HG03139 (cell line): ENCODE measurements at regions not wholly inside any gene's neighbourhood (a gene's known extent, or its start where the extent isn't known, plus 50 kb on each side); places are given as distances from the start of the nearest gene placed in this dataset.
"Not testable (repeated sequence)": the region's sequence is repeated elsewhere in the genome, so short reads cannot be mapped to it uniquely, and the experiment has no call there.

ENCODE experiments used
- ATAC-seq: cut with Tn5 transposase; IDR thresholded peaks from one replicate; pipeline ENCODE4 v1.9.1; 2021; ENCODE audit not compliant: unreplicated experiment

DNA sequence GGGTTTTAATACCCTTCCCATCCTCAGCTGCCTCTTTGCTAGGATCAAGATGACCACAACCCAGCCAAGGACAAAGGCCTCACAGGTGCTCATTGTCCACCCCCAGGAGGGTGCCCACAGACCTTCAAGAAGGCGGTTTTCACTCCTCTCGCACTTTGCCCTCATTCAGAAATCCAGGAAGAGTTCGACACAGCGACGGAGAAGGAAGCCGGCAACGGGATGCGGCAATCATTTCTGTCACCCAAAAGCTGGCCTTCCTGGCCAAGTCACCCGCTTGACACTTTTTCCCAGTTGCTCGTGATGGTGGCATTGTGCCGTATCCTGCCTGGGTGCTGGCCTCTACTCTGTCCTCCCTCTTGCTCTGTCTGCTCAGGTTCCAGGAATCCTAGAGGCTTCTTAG is 293.0 kb upstream of the ZNF337 start:
- ATAC-seq: not testable (repeated sequence)

GRCh38 chr20:25989196-25989595 is 292.5 kb upstream of the ZNF337 start:
- ATAC-seq: no peak

DNA sequence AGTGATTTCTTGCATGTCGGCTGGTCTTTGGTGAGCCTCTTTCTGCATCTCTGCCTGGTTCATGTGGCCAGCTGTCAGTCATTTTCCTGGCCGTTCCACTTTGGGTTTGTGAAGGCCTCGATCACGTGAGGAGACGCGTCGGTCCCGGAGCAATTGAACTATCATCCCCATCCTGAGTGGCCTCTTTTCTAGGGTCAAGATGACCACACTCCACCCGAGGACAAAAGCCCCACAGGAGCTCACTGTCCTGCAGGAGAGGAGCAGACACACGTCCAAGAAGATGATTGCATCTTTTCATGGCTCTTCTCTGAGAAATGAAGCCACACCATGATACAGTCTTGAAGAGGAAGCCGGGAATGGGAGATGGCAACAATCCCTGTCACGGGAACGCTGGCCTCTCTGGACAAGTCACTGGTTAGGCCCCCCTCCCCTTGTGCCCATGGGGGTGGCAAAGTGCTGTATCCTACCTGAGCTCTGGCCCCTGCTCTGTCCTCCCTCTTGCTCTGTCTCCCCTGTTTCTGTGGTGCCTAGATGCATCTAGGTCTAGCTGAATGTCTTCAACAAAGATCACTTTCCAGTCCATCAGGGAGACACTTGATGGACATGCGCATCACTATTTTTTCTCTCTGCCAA is 291.4 kb upstream of the ZNF337 start:
- not testable (repeated sequence) for ATAC-seq

DNA sequence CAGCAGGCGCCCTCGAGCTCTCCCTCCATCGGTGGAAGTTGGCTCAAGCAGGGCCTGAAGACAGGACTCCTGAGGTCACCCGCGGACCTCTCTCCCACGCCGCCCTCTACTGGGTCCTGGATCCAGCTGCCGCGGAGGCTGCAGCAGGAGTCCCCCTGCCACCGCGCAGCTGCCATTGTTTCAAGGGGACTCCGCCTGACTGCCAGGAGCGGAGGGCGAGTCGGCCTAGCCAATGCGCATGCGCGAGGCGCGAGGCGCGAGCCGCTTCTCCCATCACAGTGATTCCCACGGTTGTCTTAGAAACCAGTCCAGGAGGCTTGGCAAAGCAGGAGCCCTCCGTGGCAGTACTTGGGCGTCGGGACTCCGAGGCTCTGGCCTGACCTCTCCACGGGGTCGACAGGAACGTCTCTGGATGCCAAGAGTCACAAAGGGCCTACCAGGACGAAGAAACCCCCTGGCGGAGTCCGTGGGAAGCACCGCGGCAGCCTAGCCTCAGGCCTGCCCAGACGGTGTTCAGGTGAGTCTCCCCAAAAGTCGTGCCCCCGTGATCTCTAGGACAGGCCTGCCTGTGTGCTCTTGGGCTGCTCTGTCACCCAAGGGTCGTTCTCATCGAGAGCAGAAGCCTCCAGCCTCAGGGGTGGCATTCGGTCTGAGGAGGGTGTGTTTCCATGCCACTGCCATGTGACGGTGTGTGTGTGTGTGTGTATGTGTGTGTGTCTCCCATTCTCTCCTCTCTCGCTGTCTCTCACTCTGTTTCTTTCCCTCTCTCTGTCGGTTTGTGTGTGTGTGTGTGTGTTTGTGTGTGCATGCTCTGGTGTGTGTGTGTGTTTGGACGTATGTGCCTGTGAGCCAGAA is 290.6 kb upstream of the ZNF337 start:
- ATAC-seq: peak; percentile 80

- no peak for ATAC-seq
Observed at GRCh38 chr20:25985597-25985996, 288.9 kb upstream of the ZNF337 start.

DNA sequence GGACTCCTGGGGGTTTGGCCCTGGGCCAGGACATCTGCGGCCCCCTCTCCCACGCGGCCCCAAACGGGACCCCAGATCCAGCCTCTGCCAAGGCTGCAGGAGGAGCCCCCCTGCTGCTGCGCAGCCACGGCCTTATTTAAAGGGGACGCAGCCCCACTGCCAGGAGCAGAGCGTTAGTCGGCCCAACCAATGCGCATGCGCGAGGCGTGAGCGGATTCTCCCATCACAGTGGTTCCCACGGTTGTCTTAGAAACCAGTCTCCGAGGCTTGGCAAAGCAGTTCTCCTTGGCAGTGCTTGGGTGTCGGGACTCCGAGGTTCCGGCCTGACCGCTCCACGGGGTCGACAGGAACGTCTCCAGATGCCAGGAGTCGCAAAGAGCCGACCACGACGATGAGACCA is 288.3 kb upstream of the ZNF337 start:
- no peak for ATAC-seq

GRCh38 chr20:25982701-25983100 is 286.0 kb upstream of the ZNF337 start:
- ATAC-seq: not testable (repeated sequence)

GRCh38 chr20:25978450-25979190 is 282.0 kb upstream of the ZNF337 start:
- not testable (repeated sequence) for ATAC-seq

DNA sequence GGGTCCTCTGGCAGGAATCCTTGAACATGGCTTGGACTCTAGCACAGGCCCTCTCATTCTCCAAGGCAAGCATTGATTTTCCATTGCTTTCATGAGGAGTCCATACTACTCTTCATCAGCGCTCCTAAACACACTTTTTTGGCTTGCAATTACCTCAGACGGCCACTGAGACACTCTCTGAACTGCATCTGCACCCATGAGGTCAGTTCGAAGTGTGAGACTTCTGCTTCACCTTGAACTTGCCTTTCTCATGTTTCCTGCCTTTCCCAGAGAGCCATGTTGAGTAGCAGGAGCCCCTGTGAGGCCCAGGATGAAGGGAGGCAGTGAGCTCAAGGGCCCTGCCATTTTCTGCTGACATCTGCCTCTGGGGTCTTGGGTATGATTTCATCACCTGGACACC is 279.2 kb upstream of the ZNF337 start:
- not testable (repeated sequence) for ATAC-seq

GRCh38 chr20:25965203-25965602 is 268.6 kb upstream of the ZNF337 start:
- not testable (repeated sequence) for ATAC-seq

- ATAC-seq: not testable (repeated sequence)
Observed at GRCh38 chr20:25953876-25954275, 257.2 kb upstream of the ZNF337 start.

- ATAC-seq: not testable (repeated sequence)
Observed at GRCh38 chr20:25935230-25935629, 238.6 kb upstream of the ZNF337 start.

- ATAC-seq: not testable (repeated sequence)
Observed at GRCh38 chr20:25932806-25933205, 236.2 kb upstream of the ZNF337 start.

DNA sequence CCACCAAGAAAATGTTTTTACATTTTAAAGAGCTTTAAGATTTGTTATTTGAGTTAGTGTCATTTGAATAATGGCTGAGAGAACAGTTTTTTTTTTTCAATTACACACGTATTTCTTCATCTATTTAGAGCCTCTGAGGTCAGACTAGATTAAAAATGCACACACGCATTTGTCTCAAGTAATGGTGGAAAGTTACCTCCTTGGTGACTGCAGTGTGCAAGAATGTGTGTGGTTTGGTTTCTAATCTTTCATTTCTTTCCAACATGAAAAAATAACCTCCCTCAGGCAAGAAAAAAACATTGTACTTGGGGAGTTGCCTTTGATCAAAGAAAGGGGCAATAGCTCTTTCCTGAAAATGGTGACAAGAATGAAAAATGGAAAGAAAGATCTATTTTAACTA is 235.5 kb upstream of the ZNF337 start:
- not testable (repeated sequence) for ATAC-seq

DNA sequence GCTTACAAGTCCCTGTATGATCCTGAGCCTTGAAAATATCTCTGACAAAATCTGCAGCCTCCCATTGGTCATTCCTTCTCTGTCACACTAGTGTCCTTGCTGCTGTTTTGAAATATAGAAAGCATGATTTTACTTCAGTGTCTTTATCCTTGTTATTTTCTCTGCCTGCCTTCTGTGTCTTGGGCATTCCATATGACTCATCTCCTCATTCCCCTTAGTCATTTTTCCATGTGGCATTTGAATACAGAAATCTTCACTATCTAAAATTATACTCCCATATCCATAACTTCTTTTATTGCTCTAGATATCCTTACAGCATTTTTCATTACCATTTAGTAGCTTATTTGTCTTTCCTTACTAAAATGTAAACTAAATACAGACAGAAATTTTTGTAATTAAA is 205.7 kb upstream of the ZNF337 start:
- not testable (repeated sequence) for ATAC-seq

DNA sequence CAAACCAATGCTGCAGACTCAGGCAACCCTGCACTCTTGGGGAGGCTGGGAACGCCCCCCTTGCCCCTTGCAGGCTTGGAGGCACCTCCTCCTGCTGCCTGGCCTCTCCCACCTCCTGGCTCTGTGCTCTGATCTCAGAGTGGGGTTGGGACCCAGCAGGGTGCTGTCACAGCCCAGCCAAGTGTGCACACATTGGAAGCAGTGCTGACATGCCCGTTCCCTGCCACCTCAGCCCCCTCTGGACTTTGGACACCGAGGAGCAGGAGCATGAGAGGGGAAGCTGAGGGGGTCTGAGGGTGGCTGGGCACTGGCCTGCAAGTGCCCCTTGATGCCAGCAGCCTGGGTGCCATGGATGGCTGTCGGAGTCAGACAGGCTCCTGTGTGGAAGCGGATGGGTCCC is 202.0 kb upstream of the ZNF337 start:
- not testable (repeated sequence) for ATAC-seq

DNA sequence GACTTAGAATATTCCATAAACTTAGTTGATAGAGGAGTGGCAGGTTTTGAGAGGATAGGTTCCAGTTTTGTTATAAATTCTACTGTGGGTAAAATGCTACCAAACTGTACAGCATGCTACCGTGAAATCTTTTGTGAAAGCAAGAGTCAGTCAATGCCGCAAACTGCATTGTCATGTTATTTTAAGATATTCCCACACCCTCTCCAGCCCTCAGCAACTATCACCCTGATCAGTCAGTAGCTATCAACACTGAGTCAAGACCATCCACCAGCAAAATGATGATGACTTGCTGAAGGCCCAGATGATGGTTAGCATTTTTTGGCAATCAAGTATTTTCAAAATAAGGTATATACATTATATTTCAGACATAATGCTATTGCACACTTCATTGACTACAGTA is 182.4 kb upstream of the ZNF337 start:
- not testable (repeated sequence) for ATAC-seq

DNA sequence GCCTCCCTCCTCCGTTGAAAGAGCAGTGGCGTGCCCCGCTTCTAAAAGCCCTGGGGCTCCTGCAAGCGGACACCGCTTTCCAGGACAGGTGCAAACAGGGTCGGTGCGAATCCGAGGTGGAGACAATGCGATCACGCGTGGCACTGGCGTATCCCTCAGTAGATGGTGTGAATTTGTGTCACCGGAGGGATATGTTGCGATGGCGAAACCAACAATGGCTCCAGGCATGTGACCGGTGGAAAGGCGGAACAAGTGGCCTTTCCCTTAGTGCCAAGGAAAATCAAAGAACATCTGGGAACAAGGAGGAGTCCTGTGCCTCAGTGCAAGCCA is 172.0 kb upstream of the ZNF337 start:
- ATAC-seq: not testable (repeated sequence)

DNA sequence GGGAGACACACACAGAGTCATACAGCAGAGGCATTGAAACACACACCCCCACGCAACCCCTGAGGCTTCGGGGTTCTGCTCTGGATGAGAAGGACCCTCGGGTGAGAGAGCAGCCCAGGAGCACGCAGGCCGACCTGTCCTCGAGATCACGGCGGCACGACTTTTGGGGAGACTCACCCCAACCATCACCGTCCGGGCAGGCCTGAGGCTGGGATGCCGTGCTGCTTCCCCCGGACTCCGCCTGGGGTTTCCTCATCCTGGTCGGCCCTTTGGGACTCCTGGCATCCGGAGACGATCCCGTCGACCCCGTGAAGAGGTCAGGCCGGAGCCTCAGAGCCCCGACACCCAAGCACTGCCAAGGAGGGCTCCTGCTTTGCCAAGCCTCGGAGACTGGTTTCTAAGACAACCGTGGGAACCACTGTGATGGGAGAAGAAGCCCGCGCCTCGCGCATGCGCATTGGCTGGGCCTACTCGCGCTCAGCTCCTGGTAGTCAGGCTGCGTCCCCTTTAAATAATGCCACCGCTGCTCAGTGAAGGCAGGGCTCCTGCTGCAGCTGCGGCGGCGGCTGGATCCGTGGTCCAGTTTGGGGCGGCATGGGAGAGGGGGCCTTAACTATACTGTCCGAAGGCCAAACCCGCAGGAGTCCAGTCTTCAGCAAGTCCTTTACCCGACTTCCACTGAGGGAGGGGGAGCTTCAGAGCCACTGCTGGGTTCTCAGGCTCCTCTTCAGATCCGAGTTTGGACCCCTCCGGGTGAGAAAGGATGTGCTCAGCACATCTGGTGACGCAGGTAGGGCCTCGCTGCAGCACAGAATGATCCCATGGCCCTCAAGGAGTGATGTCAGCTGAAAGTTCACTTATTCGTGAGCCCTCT is 171.4 kb upstream of the ZNF337 start:
- ATAC-seq: no peak

DNA sequence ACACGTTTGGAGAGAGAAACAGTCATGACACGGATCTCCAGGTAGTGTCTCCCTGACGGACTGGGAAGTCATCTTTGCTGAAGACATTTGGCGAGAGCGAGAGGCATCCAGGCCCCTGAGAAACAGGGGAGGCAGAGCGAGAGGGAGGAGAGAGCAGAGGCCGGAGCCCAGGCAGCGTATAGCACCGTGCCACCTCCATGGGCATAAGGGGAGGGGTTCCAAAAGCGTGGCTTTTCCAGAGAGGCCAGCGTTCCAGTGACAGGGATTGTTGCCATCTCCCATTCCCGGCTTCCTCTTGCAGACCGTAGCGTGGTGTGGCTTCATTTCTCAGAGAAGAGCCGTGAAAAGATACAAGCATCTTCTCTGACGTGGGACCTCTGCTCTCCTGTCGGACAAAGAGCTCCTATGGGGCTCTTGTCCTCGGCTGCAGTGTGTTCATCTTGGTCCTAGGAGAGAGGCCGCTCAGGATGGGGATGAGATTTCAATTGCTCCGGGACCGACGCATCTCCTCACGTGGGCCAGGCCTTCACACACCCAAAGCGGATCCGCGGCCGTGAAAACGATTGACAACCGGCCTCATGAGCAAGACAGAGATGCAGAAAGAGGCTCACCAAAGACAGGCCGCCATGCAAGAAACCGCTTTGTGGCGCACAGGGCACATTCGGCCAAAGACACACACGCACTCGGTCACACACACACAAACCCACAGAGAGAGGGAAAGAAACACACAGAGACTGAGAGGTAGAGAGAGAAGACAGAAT is 170.5 kb upstream of the ZNF337 start:
- ATAC-seq: not testable (repeated sequence)
